Mucosa of rectum (tissue), 2 donors: ENCODE measurements at regions not wholly inside any gene's neighbourhood (a gene's known extent, or its start where the extent isn't known, plus 50 kb on each side); places are given as distances from the start of the nearest gene placed in this dataset.

ENCODE experiments used
- H3K27ac ChIP-seq, 2 donors: one replicate each; pipeline ENCODE4 v1.7.0; 2013; ENCODE audit warnings: inconsistent platforms in 2 of 2, low read depth in 2 of 2, low read length in 2 of 2
- H3K27me3 ChIP-seq, 2 donors: one replicate each; pipeline ENCODE4 v1.7.0; 2013; ENCODE audit warnings: low read length in 2 of 2; ENCODE audit not compliant: control insufficient read depth in 2 of 2, insufficient read depth in 2 of 2
- H3K36me3 ChIP-seq, 2 donors: one replicate each; pipeline ENCODE4 v1.7.0; 2013; ENCODE audit warnings: low read length in 2 of 2; ENCODE audit not compliant: control insufficient read depth in 2 of 2, insufficient read depth in 2 of 2
- H3K4me1 ChIP-seq, 2 donors: one replicate each; pipeline ENCODE4 v1.7.0; 2013; ENCODE audit warnings: low read length in 2 of 2, mild to moderate bottlenecking in 1 of 2; ENCODE audit not compliant: control insufficient read depth in 2 of 2, insufficient read depth in 2 of 2
- H3K4me3 ChIP-seq, 2 donors: one replicate each; pipeline ENCODE4 v1.7.0; 2013; ENCODE audit warnings: low read length in 2 of 2
- H3K9ac ChIP-seq, 2 donors: one replicate each; pipeline ENCODE4 v1.7.0; 2013; ENCODE audit warnings: low read length in 2 of 2, low read depth in 1 of 2, mild to moderate bottlenecking in 1 of 2
- H3K9me3 ChIP-seq, 2 donors: one replicate each; pipeline ENCODE4 v1.7.0; 2013; ENCODE audit warnings: low read length in 2 of 2; ENCODE audit not compliant: control insufficient read depth in 2 of 2
- donor health status: healthy.
- donor health status: Normal muscosa, but diverticular disease.

GRCh38 chr10:125373546-125373945 lies 213.2 kb upstream of the CTBP2 start:
- Histone ChIP-seq H3K36me3 (no peaks in the 10 kb centered on the region), H3K27ac (no peak overlapping the region), H3K9ac (no peak overlapping the region), H3K4me3 (no peak overlapping the region), H3K27me3 (no peaks in the 10 kb centered on the region), H3K9me3 (no peaks in the 10 kb centered on the region), H3K4me1 (no peaks in the 10 kb centered on the region)

- H3K9me3 ChIP-seq: no peaks in the 10 kb centered on the region
- no peak overlapping the region for H3K4me3 ChIP-seq
- no peaks in the 10 kb centered on the region for H3K36me3 ChIP-seq
- H3K9ac ChIP-seq: no peak overlapping the region
- no peak overlapping the region for H3K27ac ChIP-seq
- no peaks in the 10 kb centered on the region for H3K27me3 ChIP-seq
- no peaks in the 10 kb centered on the region for H3K4me1 ChIP-seq
Observed at GRCh38 chr10:125370578-125370977, 210.2 kb upstream of the CTBP2 start.

GRCh38 chr10:125369382-125370326 lies 209.3 kb upstream of the CTBP2 start:
- Histone ChIP-seq H3K4me1 (no peaks in the 10 kb centered on the region), H3K36me3 (no peaks in the 10 kb centered on the region), H3K27me3 (no peaks in the 10 kb centered on the region), H3K4me3 (no peak overlapping the region), H3K9me3 (no peaks in the 10 kb centered on the region), H3K9ac (no peak overlapping the region), H3K27ac (no peak overlapping the region)

- no peaks in the 10 kb centered on the region for H3K9me3 ChIP-seq
- no peaks in the 10 kb centered on the region for H3K36me3 ChIP-seq
- H3K4me3 ChIP-seq: no peak overlapping the region
- H3K27ac ChIP-seq: no peak overlapping the region
- no peaks in the 10 kb centered on the region for H3K4me1 ChIP-seq
- H3K27me3 ChIP-seq: no peaks in the 10 kb centered on the region
- H3K9ac ChIP-seq: no peak overlapping the region
Observed at GRCh38 chr10:125368146-125368545, 207.8 kb upstream of the CTBP2 start.

GRCh38 chr10:125363791-125364190 lies 203.4 kb upstream of the CTBP2 start:
- Histone ChIP-seq H3K36me3 (no peaks in the 10 kb centered on the region), H3K4me3 (no peak overlapping the region), H3K9ac (no peak overlapping the region), H3K27ac (no peak overlapping the region), H3K4me1 (no peaks in the 10 kb centered on the region), H3K9me3 (no peaks in the 10 kb centered on the region), H3K27me3 (no peaks in the 10 kb centered on the region)

GRCh38 chr10:125362950-125363349 lies 202.6 kb upstream of the CTBP2 start:
- no peak overlapping the region for H3K4me3 ChIP-seq
- H3K27me3 ChIP-seq: no peaks in the 10 kb centered on the region
- H3K27ac ChIP-seq: no peak overlapping the region
- no peaks in the 10 kb centered on the region for H3K9me3 ChIP-seq
- H3K36me3 ChIP-seq: no peaks in the 10 kb centered on the region
- no peaks in the 10 kb centered on the region for H3K4me1 ChIP-seq
- no peak overlapping the region for H3K9ac ChIP-seq

- H3K4me3 ChIP-seq: no peak overlapping the region
- H3K36me3 ChIP-seq: no peaks in the 10 kb centered on the region
- H3K27ac ChIP-seq: no peak overlapping the region
- peaks cover 0 to 1% of the 10 kb centered on the region in 2 donors for H3K27me3 ChIP-seq
- H3K9ac ChIP-seq: no peak overlapping the region
- no peaks in the 10 kb centered on the region for H3K4me1 ChIP-seq
- no peaks in the 10 kb centered on the region for H3K9me3 ChIP-seq
Observed at GRCh38 chr10:125359401-125359800, 199.0 kb upstream of the CTBP2 start.

- no peak overlapping the region for H3K4me3 ChIP-seq
- no peak overlapping the region for H3K9ac ChIP-seq
- H3K9me3 ChIP-seq: no peaks in the 10 kb centered on the region
- peaks cover 0 to 1% of the 10 kb centered on the region in 2 donors for H3K27me3 ChIP-seq
- no peaks in the 10 kb centered on the region for H3K4me1 ChIP-seq
- no peak overlapping the region for H3K27ac ChIP-seq
- no peaks in the 10 kb centered on the region for H3K36me3 ChIP-seq
Observed at GRCh38 chr10:125355657-125356056, 195.3 kb upstream of the CTBP2 start.

- no peaks in the 10 kb centered on the region for H3K4me1 ChIP-seq
- no peak overlapping the region for H3K27ac ChIP-seq
- H3K27me3 ChIP-seq: no peaks in the 10 kb centered on the region
- H3K36me3 ChIP-seq: no peaks in the 10 kb centered on the region
- no peaks in the 10 kb centered on the region for H3K9me3 ChIP-seq
- H3K4me3 ChIP-seq: no peak overlapping the region
- no peak overlapping the region for H3K9ac ChIP-seq
Observed at GRCh38 chr10:125350519-125350918, 190.2 kb upstream of the CTBP2 start.

- Histone ChIP-seq H3K9me3 (no peaks in the 10 kb centered on the region), H3K4me3 (no peak overlapping the region), H3K27ac (no peak overlapping the region), H3K27me3 (no peaks in the 10 kb centered on the region), H3K36me3 (no peaks in the 10 kb centered on the region), H3K9ac (no peak overlapping the region), H3K4me1 (no peaks in the 10 kb centered on the region)
Observed at GRCh38 chr10:125348536-125348935, 188.2 kb upstream of the CTBP2 start.
